GM18519 (cell line): ENCODE measurements at regions not wholly inside any gene's neighbourhood (a gene's known extent, or its start where the extent isn't known, plus 50 kb on each side); places are given as distances from the start of the nearest gene placed in this dataset.

Experiments
- ATAC-seq: cut with Tn5 transposase; IDR thresholded peaks from one replicate; pipeline ENCODE4 v1.9.1; 2021; ENCODE audit warnings: mild to moderate bottlenecking, moderate library complexity; ENCODE audit not compliant: unreplicated experiment, low FRiP score

- no peak for ATAC-seq
These were observed 93.4 kb downstream of the TENT4A start for GRCh38 chr5:6806668-6807067.

GRCh38 chr5:6808462-6808861 lies 95.2 kb downstream of the TENT4A start:
- no peak for ATAC-seq

GRCh38 chr5:6810641-6811405 lies 97.6 kb downstream of the TENT4A start:
- no peak for ATAC-seq

GRCh38 chr5:6812091-6812490 lies 98.9 kb downstream of the TENT4A start:
- no peak for ATAC-seq

- ATAC-seq: no peak
These were observed 99.8 kb downstream of the TENT4A start for GRCh38 chr5:6812800-6813731.

GRCh38 chr5:6814816-6815215 lies 101.6 kb downstream of the TENT4A start:
- ATAC-seq: no peak

- ATAC-seq: no peak
These were observed 105.6 kb downstream of the TENT4A start for GRCh38 chr5:6818594-6819511.

GRCh38 chr5:6819521-6819920 lies 106.3 kb downstream of the TENT4A start:
- ATAC-seq: no peak

GRCh38 chr5:6820851-6821479 lies 107.7 kb downstream of the TENT4A start:
- peak; percentile 67 for ATAC-seq

- no peak for ATAC-seq
These were observed 108.8 kb downstream of the TENT4A start for GRCh38 chr5:6822068-6822467.

GRCh38 chr5:6822556-6823343 lies 109.5 kb downstream of the TENT4A start:
- no peak for ATAC-seq

- no peak for ATAC-seq
These were observed 110.8 kb downstream of the TENT4A start for GRCh38 chr5:6823996-6824395.

GRCh38 chr5:6825678-6826244 lies 112.5 kb downstream of the TENT4A start:
- ATAC-seq: no peak

GRCh38 chr5:6826756-6827155 lies 113.5 kb downstream of the TENT4A start:
- no peak for ATAC-seq

GRCh38 chr5:6827526-6828219 lies 114.4 kb downstream of the TENT4A start:
- peak; percentile 75 for ATAC-seq

GRCh38 chr5:6829150-6829784 lies 116.0 kb downstream of the TENT4A start:
- ATAC-seq: peak; percentile 58

- ATAC-seq: no peak
These were observed 117.5 kb downstream of the TENT4A start for GRCh38 chr5:6830643-6831239.
